Liver (tissue), 3 donors: ENCODE measurements at regions not wholly inside any gene's neighbourhood (a gene's known extent, or its start where the extent isn't known, plus 50 kb on each side); places are given as distances from the start of the nearest gene placed in this dataset.

Experiments
- CTCF ChIP-seq: fragments of 150-350 bp; IDR thresholded peaks from 2 replicates; pipeline ENCODE4 v1.5.1; 2017; ENCODE audit warnings: improper control_type of control experiment, low read depth, low read length; ENCODE audit not compliant: missing input control
- GABPA ChIP-seq, 2 donors: IDR thresholded peaks in 1 of 2; conservative IDR thresholded peaks in 1 of 2; 2 replicates each; pipeline ENCODE4 v1.6.1; 2016; ENCODE audit warnings: antibody characterized with exemption in 2 of 2, mild to moderate bottlenecking in 1 of 2, moderate library complexity in 1 of 2
- TAF1 ChIP-seq: conservative IDR thresholded peaks from 2 replicates; pipeline ENCODE4 v1.6.1; 2016; ENCODE audit warnings: antibody characterized with exemption, mild to moderate bottlenecking
- donor health status: healthy.
- donor health status: healthy.

- TF ChIP-seq TAF1, result no peak
- no peak for TF ChIP-seq GABPA (IDR thresholded peaks at IDR 0.05 in 1 of 2, conservative IDR thresholded peaks at IDR 0.05 in 1 of 2)
- TF ChIP-seq CTCF, result no peak
Observed at GRCh38 chr20:39110819-39111136, 148.6 kb downstream of the DHX35 start.
